ACHN (cell line): ENCODE measurements at regions not wholly inside any gene's neighbourhood (a gene's known extent, or its start where the extent isn't known, plus 50 kb on each side); places are given as distances from the start of the nearest gene placed in this dataset.

Source experiments
- DNase-seq: peaks from one replicate; pipeline ENCODE4 v3.0.0-alpha.2; 2015
- in situ Hi-C: cut with HindIII; loops from 2 replicates; pipeline ENCODE4 v1.10.0; 2017; ENCODE audit warnings: low sequenced_read_pairs, low pct_ligation_motif_present, low pct_unique_long_range_greater_than_20kb

GRCh38 chr3:182592747-182593146, 200.6 kb upstream of the ATP11B start:
- no peak for DNase-seq
- in situ Hi-C loops = no loop called here

- DNase-seq = no peak
- in situ Hi-C loops = no loop called here
Measured at GRCh38 chr3:182596676-182597410, 196.5 kb upstream of the ATP11B start.

- in situ Hi-C loops = no loop called here
- DNase-seq = no peak
Measured at GRCh38 chr3:182597621-182598041, 195.7 kb upstream of the ATP11B start.

GRCh38 chr3:182601597-182601996, 191.7 kb upstream of the ATP11B start:
- in situ Hi-C loops = no loop called here
- DNase-seq = no peak

- in situ Hi-C loops = no loop called here
Measured at GRCh38 chr3:182603501-182603900, 189.8 kb upstream of the ATP11B start.

GRCh38 chr3:182605882-182606611, 187.3 kb upstream of the ATP11B start:
- in situ Hi-C loops = no loop called here
- no peak for DNase-seq

More at GRCh38 chr3:182603501-182603900, 189.8 kb upstream of the ATP11B start:
- no peak for DNase-seq

- in situ Hi-C loops = no loop called here
- no peak for DNase-seq
Measured at GRCh38 chr3:182606905-182607504, 186.3 kb upstream of the ATP11B start.

- no peak for DNase-seq
- in situ Hi-C loops = no loop called here
Measured at GRCh38 chr3:182608832-182609231, 184.5 kb upstream of the ATP11B start.

- in situ Hi-C loops = no loop called here
- DNase-seq = no peak
Measured at GRCh38 chr3:182609575-182610156, 183.6 kb upstream of the ATP11B start.

- in situ Hi-C loops = no loop called here
- DNase-seq = no peak
Measured at GRCh38 chr3:182612332-182612731, 181.0 kb upstream of the ATP11B start.

GRCh38 chr3:182617500-182617899, 175.8 kb upstream of the ATP11B start:
- DNase-seq = no peak
- in situ Hi-C loops = no loop called here

- DNase-seq = peak; percentile 38
- in situ Hi-C loops = no loop called here
Measured at GRCh38 chr3:182618085-182618732, 175.1 kb upstream of the ATP11B start.

- in situ Hi-C loops = no loop called here
- no peak for DNase-seq
Measured at GRCh38 chr3:182618981-182619591, 174.2 kb upstream of the ATP11B start.

GRCh38 chr3:182620723-182621434, 172.4 kb upstream of the ATP11B start:
- DNase-seq = no peak
- in situ Hi-C loops = no loop called here

GRCh38 chr3:182621435-182622240, 171.7 kb upstream of the ATP11B start:
- DNase-seq = peak; percentile 4
- in situ Hi-C loops = no loop called here

GRCh38 chr3:182622241-182622545, 171.1 kb upstream of the ATP11B start:
- in situ Hi-C loops = no loop called here
- no peak for DNase-seq
